Right lung (tissue), 2 donors: ENCODE measurements at regions not wholly inside any gene's neighbourhood (a gene's known extent, or its start where the extent isn't known, plus 50 kb on each side); places are given as distances from the start of the nearest gene placed in this dataset.
"Not testable (repeated sequence)": the region's sequence is repeated elsewhere in the genome, so short reads cannot be mapped to it uniquely, and the experiment has no call there.

Source experiments
- DNase-seq, 2 donors: peaks; one replicate each; pipeline ENCODE4 v3.0.0-alpha.2; 2013

DNA sequence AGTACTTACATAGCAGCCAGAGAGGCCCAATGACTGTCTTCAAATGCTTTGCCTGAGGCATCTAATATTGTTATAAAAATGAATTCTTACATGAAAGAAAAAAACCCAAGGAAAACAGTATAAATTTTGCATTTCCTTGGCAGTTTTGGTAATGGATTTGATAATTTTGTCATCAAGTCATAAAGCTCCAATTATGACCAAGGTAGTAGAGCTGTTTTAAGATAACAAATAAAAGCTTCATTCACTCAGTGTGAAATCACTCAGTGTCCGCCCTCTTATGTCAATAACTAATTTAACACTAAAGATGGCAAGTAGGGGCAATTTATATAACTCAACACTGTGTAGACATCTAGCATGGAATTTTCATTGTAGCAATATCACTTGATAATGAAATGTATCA, 193.9 kb downstream of the ANKRD7 start:
- DNase-seq: no peak

GRCh38 chr7:118420888-118421287, 196.4 kb downstream of the ANKRD7 start:
- DNase-seq: no peak

- no peak for DNase-seq
Observed at GRCh38 chr7:118429141-118429540, 204.6 kb downstream of the ANKRD7 start.

DNA sequence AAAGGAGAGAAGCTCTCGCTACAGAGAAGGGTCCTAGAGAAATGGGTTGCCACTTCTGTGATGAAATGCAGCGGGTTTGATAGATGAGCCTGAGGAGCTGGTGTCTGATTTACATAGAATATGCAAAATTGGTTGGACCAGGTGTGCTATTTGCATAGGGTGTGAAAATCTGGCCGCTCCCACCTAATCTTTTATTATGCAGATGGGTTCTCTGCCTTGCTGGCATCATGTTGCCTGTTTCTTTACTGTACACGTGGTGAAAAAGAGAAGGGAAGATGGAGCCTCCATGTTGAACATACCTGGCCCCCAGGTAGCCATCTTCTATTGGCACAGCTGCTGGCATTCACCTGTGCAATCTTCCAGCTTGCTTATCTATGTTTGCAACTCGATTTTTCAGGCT, 212.2 kb downstream of the ANKRD7 start:
- DNase-seq: no peak

- DNase-seq: not testable (repeated sequence)
Observed at GRCh38 chr7:118449030-118449429, 224.5 kb downstream of the ANKRD7 start.

DNA sequence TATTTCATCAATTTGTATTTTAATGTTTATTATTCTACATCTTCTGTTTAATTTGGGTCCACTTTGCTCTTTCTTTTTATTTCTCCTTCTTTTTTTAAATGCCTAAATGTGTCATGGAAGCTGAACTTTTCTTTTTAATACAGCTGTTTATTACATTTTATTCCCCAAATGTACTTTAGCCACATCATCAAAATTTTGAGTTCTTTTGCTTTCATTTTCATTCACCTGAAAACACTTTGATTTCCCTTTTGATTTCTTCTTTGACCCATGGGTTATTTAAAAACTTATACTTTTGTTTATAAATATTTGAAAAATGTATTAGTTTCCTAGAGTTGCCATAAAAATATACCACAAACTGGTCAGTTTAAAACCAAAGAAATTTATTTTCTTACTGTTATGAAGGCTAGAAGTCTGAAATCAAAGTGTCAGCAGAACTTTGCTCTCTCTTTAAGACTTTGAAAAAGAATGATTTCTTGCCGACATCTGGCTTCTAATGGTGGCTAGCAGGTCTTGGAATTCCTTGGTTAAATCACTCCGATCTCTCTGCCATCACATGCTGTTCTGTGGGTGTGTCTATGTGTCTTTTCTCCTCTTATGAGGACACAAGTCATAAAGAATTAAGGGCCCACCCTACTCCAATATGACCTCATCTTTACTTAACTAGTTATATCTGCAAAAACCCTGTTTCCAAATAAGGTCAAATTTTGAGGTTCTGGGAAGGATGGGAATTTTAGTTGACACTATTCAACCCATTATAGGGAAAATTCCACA, 225.5 kb downstream of the ANKRD7 start:
- DNase-seq: no peak

DNA sequence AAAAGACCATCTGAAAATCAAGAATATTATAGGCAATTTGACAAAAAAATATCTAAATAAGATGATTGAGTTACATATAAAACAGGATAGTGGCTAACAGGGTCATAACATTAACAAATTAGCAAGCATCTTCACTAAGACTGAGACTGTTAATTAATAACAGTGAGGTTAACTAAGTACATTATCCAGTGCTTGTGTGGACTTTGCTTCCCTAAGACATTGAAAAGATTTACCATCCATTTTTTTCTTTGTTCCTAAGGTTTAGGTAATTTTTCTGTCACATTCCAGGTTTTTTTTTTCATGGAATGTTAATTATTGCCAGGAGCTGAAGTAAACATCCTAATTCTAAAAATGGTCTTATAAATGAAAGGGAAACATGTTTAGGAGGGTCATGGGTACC, 227.6 kb downstream of the ANKRD7 start:
- DNase-seq: no peak

DNA sequence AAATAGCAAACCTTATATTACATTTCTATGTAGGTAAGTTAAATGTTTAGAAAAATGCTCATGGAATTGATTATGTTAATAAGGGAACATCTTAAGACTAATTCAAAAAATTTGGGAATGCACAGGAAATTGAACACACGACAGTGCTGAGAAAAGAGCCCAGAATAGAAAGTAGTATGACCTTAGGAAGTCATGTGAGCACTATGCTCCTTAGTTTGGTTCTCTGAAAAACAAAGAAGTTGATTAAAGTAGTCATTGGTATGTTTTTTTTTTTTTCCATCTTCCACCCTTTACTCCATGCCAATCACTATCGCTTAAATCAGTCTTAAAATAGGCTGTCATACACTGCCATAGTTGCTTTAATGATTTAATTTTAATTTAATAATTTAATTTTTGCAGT, 242.9 kb downstream of the ANKRD7 start:
- DNase-seq: no peak

- DNase-seq: no peak
Observed at GRCh38 chr7:118472581-118472980, 248.1 kb downstream of the ANKRD7 start.

- no peak for DNase-seq
Observed at GRCh38 chr7:118473271-118473670, 248.8 kb downstream of the ANKRD7 start.

DNA sequence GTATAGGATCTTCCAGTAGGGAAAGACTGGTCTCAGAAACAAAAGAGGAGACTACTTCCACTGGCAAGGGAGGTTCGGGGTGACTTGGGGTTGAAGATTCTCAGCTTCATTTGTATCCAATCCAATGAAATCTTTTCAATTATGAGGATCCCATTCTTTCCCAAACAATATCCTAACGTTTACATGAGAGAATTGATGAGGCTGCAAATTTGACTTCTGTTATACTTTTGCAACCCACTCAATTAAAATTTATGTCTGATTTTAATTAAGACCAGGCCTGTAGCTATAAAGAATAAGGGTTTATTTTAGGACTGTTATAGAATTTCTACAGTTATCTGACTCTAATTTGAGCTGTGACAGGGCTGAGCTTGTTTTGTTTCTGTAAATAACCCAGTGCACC, 251.5 kb downstream of the ANKRD7 start:
- DNase-seq: no peak

- DNase-seq: no peak
Observed at GRCh38 chr7:118477036-118477435, 252.5 kb downstream of the ANKRD7 start.

DNA sequence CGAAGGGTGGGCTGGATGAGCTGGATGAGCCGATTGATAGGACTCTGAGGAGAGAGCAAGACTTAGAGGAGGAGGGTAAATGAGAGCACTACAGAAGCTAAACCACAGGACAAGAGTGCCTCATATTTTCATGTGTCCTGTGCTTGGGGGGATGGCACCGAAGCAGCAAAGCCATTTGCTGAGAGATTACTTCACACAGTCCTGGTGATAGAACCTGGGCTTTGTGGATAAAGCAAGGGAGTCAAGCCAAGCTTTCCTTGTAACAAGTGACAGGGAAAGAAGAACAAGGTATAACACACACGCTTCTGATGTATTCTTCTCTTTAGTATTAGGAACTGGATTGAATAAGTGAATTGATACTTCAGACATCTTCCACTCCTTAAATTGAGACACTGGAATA, 253.7 kb downstream of the ANKRD7 start:
- no peak for DNase-seq

DNA sequence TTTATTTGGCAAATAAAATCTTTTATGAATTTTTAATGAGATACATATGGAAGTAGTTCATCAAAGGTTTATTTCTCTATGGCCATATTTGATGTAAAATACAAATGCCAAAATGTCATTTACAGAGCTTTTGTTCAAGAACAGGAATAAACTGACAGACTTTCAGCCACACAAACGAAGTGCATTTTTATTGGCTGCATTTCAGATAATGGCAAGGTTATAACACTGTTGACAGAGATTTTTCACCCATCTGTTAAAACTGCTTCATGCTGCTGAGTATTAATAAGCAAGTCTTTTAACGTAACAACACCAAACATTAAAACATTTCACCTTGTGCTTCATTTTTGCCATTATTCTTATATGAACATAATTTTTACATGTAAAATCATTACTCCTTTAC, 254.4 kb downstream of the ANKRD7 start:
- DNase-seq: no peak

- no peak for DNase-seq
Observed at GRCh38 chr7:118492466-118492865, 268.0 kb downstream of the ANKRD7 start.

- DNase-seq: no peak
Observed at GRCh38 chr7:118496138-118496644, 271.7 kb downstream of the ANKRD7 start.

GRCh38 chr7:118502235-118502634, 277.7 kb downstream of the ANKRD7 start:
- DNase-seq: no peak

DNA sequence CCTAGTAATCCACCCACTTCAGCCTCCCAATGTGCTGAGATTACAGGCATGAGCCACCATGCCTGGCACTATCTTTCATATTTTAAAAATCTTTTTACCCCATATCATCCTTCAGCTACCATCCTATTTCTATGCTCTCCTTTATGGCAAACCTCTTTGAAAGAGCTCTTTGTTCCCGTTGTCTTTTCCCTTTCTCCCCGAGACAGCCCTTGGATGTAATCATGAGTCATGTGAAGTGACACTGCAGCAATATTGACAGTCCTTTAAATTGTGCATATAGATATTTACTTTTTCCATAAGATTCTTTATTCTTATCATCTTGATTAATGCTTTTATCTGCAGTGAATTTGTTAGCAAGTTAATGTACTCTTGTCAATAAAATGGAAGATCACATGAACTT, 286.6 kb downstream of the ANKRD7 start:
- no peak for DNase-seq

DNA sequence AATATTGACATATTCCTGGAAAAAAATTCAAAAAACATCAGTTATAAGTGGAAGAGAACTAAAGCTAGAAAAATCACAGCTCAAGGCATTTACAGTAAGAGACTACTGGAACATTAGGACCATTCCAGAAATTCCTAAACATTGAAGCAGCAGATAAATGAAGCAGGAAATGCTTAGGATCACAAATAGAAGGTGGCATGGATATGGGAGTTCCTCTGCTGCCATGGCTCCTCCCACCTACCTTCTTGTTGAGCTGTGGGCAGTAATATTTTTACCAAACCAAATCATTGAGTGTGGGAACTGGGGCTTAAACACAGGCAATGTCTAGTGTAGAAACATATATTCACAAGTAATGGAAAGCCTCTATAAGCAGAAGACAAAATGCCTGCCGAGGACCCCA, 292.8 kb downstream of the ANKRD7 start:
- no peak for DNase-seq

- no peak for DNase-seq
Observed at GRCh38 chr7:118525020-118525419, 300.5 kb downstream of the ANKRD7 start.

- DNase-seq: no peak
Observed at GRCh38 chr7:118531566-118531965, 307.1 kb downstream of the ANKRD7 start.

- DNase-seq: no peak
Observed at GRCh38 chr7:118559207-118559606, 334.7 kb downstream of the ANKRD7 start.

DNA sequence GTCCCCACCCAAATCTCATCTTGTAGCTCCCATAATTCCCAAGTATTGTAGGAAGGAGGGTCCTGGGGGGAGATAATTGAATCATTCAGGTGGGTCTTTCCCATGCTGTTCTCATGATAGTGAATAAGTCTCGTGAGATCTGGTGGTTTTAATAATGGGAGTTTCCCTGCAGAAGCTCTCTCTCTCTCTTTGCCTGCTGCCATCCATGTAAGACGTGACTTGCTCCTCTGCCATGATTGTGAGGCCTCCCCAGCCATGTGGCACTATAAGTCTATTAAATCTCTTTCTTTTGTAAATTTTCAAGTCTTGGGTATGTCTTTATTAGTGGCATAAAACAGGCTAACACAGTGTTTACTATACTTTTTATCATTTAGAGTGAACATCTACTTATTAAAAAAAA, 338.8 kb downstream of the ANKRD7 start:
- DNase-seq: no peak

GRCh38 chr7:118572604-118573003, 348.1 kb downstream of the ANKRD7 start:
- no peak for DNase-seq
